Kidney (tissue), 13 donors: ENCODE measurements at regions not wholly inside any gene's neighbourhood (a gene's known extent, or its start where the extent isn't known, plus 50 kb on each side); places are given as distances from the start of the nearest gene placed in this dataset.

Source experiments
- DNase-seq, 5 donors: peaks; one replicate each; pipeline ENCODE4 v3.0.0-alpha.2; 2013 to 2020
- FAIRE-seq: peaks from 2 replicates; lab custom pipeline; 2012; peaks lifted over from hg19 to GRCh38; lab: Jason Lieb, UNC
- H3K27ac ChIP-seq, 2 donors: one replicate each; pipeline ENCODE4 v1.7.0; 2013; ENCODE audit warnings: low read depth in 2 of 2, low read length in 2 of 2, inconsistent platforms in 1 of 2
- H3K27me3 ChIP-seq: one replicate; pipeline ENCODE4 v1.7.1; 2013; ENCODE audit warnings: low read length, inconsistent platforms; ENCODE audit not compliant: control insufficient read depth, insufficient read depth
- H3K36me3 ChIP-seq, 3 donors: one replicate each; pipeline versions ENCODE4 v1.7.0 to v1.7.1; 2013; ENCODE audit warnings: low read length in 3 of 3, control low read depth in 1 of 3, inconsistent platforms in 1 of 3; ENCODE audit not compliant: insufficient read depth in 3 of 3, control insufficient read depth in 2 of 3
- H3K4me1 ChIP-seq, 3 donors: one replicate each; pipeline versions ENCODE4 v1.7.0 to v1.7.1; 2013; ENCODE audit warnings: low read length in 3 of 3, inconsistent platforms in 1 of 3, low read depth in 1 of 3; ENCODE audit not compliant: control insufficient read depth in 2 of 3, insufficient read depth in 2 of 3
- H3K4me3 ChIP-seq, 3 donors: one replicate each; pipeline versions ENCODE4 v1.7.0 to v1.8.1; 2013; ENCODE audit warnings: low read length in 3 of 3, control low read depth in 1 of 3, inconsistent platforms in 1 of 3
- H3K9ac ChIP-seq, 3 donors: one replicate each; pipeline versions ENCODE4 v1.7.0 to v1.7.1; 2013; ENCODE audit warnings: low read length in 3 of 3, control low read depth in 1 of 3, inconsistent platforms in 1 of 3
- H3K9me3 ChIP-seq, 3 donors: one replicate each; pipeline versions ENCODE4 v1.7.0 to v1.7.1; 2013; ENCODE audit warnings: low read length in 3 of 3, control low read depth in 1 of 3, inconsistent platforms in 1 of 3; ENCODE audit not compliant: control insufficient read depth in 2 of 3, insufficient read depth in 1 of 3
- intact Hi-C: fragments of 100-400 bp; cut with DNase I; formaldehyde crosslinking; loops from one replicate; pipeline ENCODE4 v1.11.1; 2022
- TF ChIP-seq, protein P1 (sequence below): IDR thresholded peaks from 3 replicates; pipeline ENCODE4 v1.5.1; 2012; ENCODE audit warnings: mild to moderate bottlenecking, moderate library complexity, borderline replicate concordance; ENCODE audit not compliant: insufficient read depth; ENCODE audit errors: extremely low read depth
- donor health status: control.
- donor health status: control.
- donor health status: control.
- donor health status: control.
- donor health status: control.
- donor health status: DM: yes; HTN: yes; CAD: no.
- donor health status: Normal renal cell carcinoma (clear cell type).

DNA sequence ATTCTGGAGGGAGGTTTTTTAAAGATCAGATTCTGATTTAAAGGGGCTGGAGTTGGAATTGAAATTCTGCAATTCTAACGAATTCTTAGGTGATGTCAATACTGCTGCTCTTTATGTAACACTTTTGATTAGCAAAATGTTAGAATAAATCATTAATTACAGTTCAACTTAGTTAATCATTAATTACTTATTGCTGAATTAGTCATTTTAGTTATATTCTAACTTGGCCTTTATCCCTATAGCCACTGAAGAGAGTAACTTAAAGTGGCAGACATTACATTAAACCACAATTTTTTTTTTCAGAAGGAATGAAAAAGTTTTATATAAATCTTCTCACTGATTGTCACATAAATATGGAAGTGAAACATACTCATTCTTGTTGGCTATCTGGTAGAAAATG, 206.6 kb upstream of the ITM2A start:
- H3K36me3 ChIP-seq, result no peaks in the 10 kb centered on the region
- DNase-seq (peak in 1 of 5 donors; percentile 17), FAIRE-seq (peak; percentile 89)
- no peaks in the 10 kb centered on the region for H3K4me1 ChIP-seq
- H3K27me3 ChIP-seq, result no peaks in the 10 kb centered on the region
- no peak overlapping the region for H3K4me3 ChIP-seq
- H3K9ac ChIP-seq, result no peak overlapping the region
- no peaks in the 10 kb centered on the region for H3K9me3 ChIP-seq
- TF ChIP-seq, protein P1, sequence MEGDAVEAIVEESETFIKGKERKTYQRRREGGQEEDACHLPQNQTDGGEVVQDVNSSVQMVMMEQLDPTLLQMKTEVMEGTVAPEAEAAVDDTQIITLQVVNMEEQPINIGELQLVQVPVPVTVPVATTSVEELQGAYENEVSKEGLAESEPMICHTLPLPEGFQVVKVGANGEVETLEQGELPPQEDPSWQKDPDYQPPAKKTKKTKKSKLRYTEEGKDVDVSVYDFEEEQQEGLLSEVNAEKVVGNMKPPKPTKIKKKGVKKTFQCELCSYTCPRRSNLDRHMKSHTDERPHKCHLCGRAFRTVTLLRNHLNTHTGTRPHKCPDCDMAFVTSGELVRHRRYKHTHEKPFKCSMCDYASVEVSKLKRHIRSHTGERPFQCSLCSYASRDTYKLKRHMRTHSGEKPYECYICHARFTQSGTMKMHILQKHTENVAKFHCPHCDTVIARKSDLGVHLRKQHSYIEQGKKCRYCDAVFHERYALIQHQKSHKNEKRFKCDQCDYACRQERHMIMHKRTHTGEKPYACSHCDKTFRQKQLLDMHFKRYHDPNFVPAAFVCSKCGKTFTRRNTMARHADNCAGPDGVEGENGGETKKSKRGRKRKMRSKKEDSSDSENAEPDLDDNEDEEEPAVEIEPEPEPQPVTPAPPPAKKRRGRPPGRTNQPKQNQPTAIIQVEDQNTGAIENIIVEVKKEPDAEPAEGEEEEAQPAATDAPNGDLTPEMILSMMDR, result no peak
- intact Hi-C loops, result no loop called here
- H3K27ac ChIP-seq, result no peak overlapping the region

DNA sequence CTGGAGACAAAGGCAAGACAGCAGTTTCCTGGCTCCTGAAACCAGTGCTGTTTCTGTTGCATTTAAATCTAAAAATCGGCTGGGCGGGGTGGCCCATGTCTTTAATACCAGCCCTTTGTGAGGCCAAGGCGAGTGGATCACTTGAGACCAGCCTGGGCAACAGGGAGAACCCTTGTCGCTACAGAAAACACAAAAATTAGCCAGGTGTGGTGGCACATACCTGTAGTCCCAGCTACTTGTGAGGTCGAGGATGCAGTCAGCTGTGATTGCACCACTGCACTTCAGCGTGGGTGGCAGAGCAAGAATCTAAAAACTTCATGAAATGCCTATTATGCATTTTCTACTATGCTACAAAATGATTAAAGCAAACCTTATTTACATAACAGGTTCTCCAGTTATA, 205.4 kb upstream of the ITM2A start:
- FAIRE-seq, result no peak
- DNase-seq, result peak in 2 of 5 donors; percentile 6 to 7
- Histone ChIP-seq H3K36me3 (no peaks in the 10 kb centered on the region), H3K27me3 (no peaks in the 10 kb centered on the region), H3K9me3 (no peaks in the 10 kb centered on the region), H3K4me3 (no peak overlapping the region), H3K9ac (no peak overlapping the region), H3K4me1 (no peaks in the 10 kb centered on the region), H3K27ac (no peak overlapping the region)
- TF ChIP-seq, protein P1, result no peak
- intact Hi-C loops, result no loop called here

DNA sequence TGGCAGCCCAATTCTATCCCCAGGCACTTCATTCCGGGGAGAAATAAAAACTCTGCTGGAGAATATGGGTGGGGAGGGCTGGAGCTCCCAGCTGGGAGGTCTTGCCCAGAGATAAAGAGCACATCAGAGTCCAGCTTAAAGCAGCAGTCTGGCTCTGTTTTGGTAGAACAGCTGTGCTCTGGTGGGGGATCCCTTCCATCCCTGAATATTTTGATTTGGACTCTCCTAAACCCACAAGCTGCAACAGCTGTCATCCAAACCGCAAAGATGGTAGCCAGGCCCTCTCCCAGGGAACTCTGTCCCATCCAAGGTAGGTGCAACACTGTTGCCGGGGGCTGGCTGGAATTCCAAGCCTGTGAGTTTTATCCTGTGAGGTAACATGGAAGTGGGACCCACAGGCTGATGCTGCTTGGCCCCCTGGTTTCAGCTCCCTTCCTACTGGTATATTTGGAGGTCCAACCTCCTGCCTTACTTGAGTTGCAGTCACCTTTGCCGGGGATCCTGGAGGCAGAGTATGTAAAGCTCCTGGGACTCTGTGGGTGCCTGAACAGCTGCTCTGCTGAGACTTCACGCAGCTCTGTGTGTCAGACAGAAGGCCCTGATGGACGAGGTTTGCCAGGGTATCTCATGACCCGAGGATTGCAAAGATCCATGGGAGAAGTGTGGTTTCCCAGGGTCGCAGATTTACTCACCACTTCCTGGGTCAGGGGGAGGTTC, 203.5 kb upstream of the ITM2A start:
- no peak overlapping the region for H3K9ac ChIP-seq
- no peak for FAIRE-seq
- H3K27me3 ChIP-seq, result no peaks in the 10 kb centered on the region
- no peaks in the 10 kb centered on the region for H3K4me1 ChIP-seq
- peak in 1 of 5 donors; percentile 21 for DNase-seq
- H3K36me3 ChIP-seq, result no peaks in the 10 kb centered on the region
- H3K27ac ChIP-seq, result no peak overlapping the region
- intact Hi-C loops, result no loop called here
- no peak overlapping the region for H3K4me3 ChIP-seq
- TF ChIP-seq, protein P1, result no peak
- no peaks in the 10 kb centered on the region for H3K9me3 ChIP-seq
